IPS DF 6.9 (cell line): ENCODE measurements at regions not wholly inside any gene's neighbourhood (a gene's known extent, or its start where the extent isn't known, plus 50 kb on each side); places are given as distances from the start of the nearest gene placed in this dataset.
"Not testable (repeated sequence)": the region's sequence is repeated elsewhere in the genome, so short reads cannot be mapped to it uniquely, and the experiment has no call there.

Source experiments
- DNase-seq: peaks from one replicate; pipeline ENCODE4 v3.0.0-alpha.2; 2013; ENCODE audit warnings: low read depth, low spot score
- H3K27ac ChIP-seq: one replicate; pipeline ENCODE4 v1.5.1; 2013; ENCODE audit warnings: low read length, control low read depth
- H3K27me3 ChIP-seq: 2 replicates; pipeline ENCODE4 v1.6.1; 2013; ENCODE audit warnings: mild to moderate bottlenecking, low read length; ENCODE audit not compliant: control insufficient read depth, insufficient read depth
- H3K36me3 ChIP-seq: 2 replicates; pipeline ENCODE4 v1.6.1; 2013; ENCODE audit warnings: low read length; ENCODE audit not compliant: control insufficient read depth, insufficient read depth
- H3K4me1 ChIP-seq: 2 replicates; pipeline ENCODE4 v1.6.1; 2013; ENCODE audit warnings: low read length; ENCODE audit not compliant: control insufficient read depth, insufficient read depth
- H3K4me3 ChIP-seq: 2 replicates; pipeline ENCODE4 v1.5.1; 2013; ENCODE audit warnings: mild to moderate bottlenecking, low read length
- H3K9me3 ChIP-seq: 2 replicates; pipeline ENCODE4 v1.6.1; 2013; ENCODE audit warnings: low read length, inconsistent platforms; ENCODE audit not compliant: control insufficient read depth, insufficient read depth
- WGBS: extraction: QIAGEN DNeasy Blood & Tissue Kit; methylation state at CpG from one replicate; pipeline ENCODE4 v1.1.7; 2013; ENCODE audit warnings: mixed read lengths, missing lambda C conversion rate; ENCODE audit not compliant: insufficient read length, insufficient coverage; 5-methylcytosine and 5-hydroxymethylcytosine counted together

GRCh38 chr16:25570131-25570530 is 121.6 kb upstream of the HS3ST4 start:
- Histone ChIP-seq H3K36me3 (no peaks in the 10 kb centered on the region), H3K4me1 (no peaks in the 10 kb centered on the region), H3K9me3 (no peaks in the 10 kb centered on the region), H3K27me3 (no peaks in the 10 kb centered on the region), H3K4me3 (no peak overlapping the region), H3K27ac (no peak overlapping the region)
- no CpG with 5 or more reads among the region's 3 CpGs for WGBS
- DNase-seq: no peak

DNA sequence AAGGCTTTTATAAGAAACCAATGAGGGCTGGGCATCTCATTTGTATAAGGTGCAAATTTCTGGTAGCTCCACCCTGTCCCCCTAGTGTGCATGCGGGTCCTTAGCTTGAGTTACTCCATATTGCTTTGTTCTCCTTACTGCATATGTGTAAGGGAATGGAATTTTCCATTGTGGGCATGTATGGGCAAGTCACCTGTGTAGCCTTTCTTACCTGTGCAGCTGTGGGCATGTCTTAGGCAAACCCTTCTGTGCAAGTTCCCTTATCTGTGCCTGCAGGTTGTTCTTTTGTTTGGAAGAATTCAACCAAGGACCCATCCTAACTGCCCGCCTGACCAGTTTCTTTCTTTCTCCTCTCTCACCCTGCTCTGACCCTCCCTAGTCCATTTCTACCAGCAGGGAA is 122.8 kb upstream of the HS3ST4 start:
- Histone ChIP-seq H3K36me3 (no peaks in the 10 kb centered on the region), H3K27ac (no peak overlapping the region), H3K4me1 (no peaks in the 10 kb centered on the region), H3K27me3 (no peaks in the 10 kb centered on the region), H3K4me3 (no peak overlapping the region), H3K9me3 (no peaks in the 10 kb centered on the region)
- no peak for DNase-seq
- no CpG with 5 or more reads among the region's 2 CpGs for WGBS

DNA sequence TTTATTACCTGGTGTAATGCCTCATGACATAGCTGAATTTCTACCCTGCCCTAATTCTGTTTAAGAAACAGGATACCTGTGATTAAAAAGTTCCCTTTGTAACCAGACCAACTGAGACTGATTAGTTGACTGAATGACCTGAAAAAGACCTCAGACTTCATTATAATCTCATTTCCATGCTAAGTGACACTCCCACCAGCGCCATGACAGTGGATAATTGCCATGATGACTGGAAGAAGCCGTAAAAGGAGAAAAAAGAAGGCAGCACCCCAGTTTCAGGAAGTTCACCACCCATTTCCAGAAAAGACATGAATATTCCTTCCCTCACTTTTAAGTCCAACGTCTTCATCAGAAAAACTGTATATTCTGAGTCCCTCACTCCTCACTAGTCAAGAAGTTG is 125.6 kb upstream of the HS3ST4 start:
- no peak overlapping the region for H3K27ac ChIP-seq
- H3K27me3 ChIP-seq: no peaks in the 10 kb centered on the region
- WGBS: no CpG with 5 or more reads among the region's 3 CpGs
- H3K4me3 ChIP-seq: no peak overlapping the region
- no peak for DNase-seq
- H3K9me3 ChIP-seq: no peaks in the 10 kb centered on the region
- H3K4me1 ChIP-seq: no peaks in the 10 kb centered on the region
- no peaks in the 10 kb centered on the region for H3K36me3 ChIP-seq

- Histone ChIP-seq H3K36me3 (no peaks in the 10 kb centered on the region), H3K4me1 (no peaks in the 10 kb centered on the region), H3K27me3 (no peaks in the 10 kb centered on the region), H3K4me3 (no peak overlapping the region), H3K27ac (no peak overlapping the region), H3K9me3 (no peaks in the 10 kb centered on the region)
- no CpG with 5 or more reads among the region's 4 CpGs for WGBS
- no peak for DNase-seq
Observed at GRCh38 chr16:25563700-25564099, 128.1 kb upstream of the HS3ST4 start.

DNA sequence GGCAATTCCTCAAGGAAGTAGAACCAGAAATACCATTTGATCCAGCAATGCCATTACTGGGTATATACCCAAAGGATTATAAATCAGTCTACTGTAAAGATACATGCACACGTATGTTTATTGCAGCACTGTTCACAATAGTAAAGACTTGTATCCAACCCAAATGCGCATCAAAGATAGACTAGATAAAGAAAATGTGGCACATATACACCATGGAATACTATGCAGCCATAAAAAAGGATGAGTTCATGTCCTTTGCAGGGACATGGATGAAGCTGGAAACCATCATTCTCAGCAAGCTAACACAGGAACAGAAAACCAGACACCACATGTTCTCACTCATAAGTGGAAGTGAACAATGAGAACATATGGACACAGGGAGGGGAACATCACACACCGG is 130.0 kb upstream of the HS3ST4 start:
- H3K9me3 ChIP-seq: not testable (repeated sequence)
- WGBS: no CpG with 5 or more reads among the region's 3 CpGs

GRCh38 chr16:25556968-25557312 is 134.8 kb upstream of the HS3ST4 start:
- WGBS: no CpG with 5 or more reads among the region's 4 CpGs
- H3K4me1 ChIP-seq, H3K4me3 ChIP-seq, H3K9me3 ChIP-seq, H3K27me3 ChIP-seq, H3K27ac ChIP-seq, DNase-seq, H3K36me3 ChIP-seq: not testable (repeated sequence)

More for the DNA sequence above, 130.0 kb upstream of the HS3ST4 start:
- H3K4me1 ChIP-seq, DNase-seq, H3K27ac ChIP-seq, H3K36me3 ChIP-seq, H3K4me3 ChIP-seq, H3K27me3 ChIP-seq: not testable (repeated sequence)

DNA sequence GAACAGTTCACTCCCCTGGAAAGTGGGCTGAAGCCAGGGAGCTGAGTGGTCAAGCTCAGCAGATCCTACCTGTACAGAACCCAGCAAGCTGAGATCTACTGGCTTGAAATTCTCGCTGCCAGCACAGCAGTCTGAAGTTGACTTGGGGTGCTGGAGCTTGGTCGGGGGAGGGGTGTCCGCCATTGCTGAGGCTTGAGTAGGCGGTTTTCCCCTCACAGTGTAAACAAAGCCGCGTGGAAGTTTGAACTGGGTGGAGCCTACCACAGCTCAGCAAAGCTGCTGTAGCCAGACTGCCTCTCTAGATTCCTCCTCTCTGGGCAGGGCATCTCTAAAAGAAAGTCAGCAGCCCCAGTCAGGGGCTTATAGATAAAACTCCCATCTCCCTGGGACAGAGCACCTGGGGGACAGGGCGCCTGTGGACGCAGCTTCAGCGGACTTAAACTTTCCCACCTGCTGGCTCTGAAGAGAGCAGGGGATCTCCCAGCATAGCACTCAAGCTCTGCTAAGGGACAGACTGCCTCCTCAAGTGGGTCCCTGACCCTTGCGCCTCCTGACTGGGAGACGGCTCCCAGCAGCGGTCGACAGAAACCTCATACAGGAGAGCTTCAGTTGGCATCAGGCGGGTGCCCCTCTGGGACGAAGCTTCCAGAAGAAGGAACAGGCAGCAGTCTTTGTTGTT is 135.3 kb upstream of the HS3ST4 start:
- not testable (repeated sequence) for H3K4me3 ChIP-seq, H3K27me3 ChIP-seq, H3K4me1 ChIP-seq, H3K36me3 ChIP-seq, H3K27ac ChIP-seq, DNase-seq, H3K9me3 ChIP-seq
- no CpG with 5 or more reads among the region's 15 CpGs for WGBS

GRCh38 chr16:25553711-25554436 is 137.9 kb upstream of the HS3ST4 start:
- DNase-seq: no peak

GRCh38 chr16:25550647-25551046 is 141.1 kb upstream of the HS3ST4 start:
- no CpG with 5 or more reads among the region's 1 CpG for WGBS

More at GRCh38 chr16:25553711-25554436, 137.9 kb upstream of the HS3ST4 start:
- no CpG with 5 or more reads among the region's 4 CpGs for WGBS
- no peaks in the 10 kb centered on the region for H3K4me1 ChIP-seq
- no peaks in the 10 kb centered on the region for H3K36me3 ChIP-seq
- no peaks in the 10 kb centered on the region for H3K9me3 ChIP-seq
- H3K27me3 ChIP-seq: no peaks in the 10 kb centered on the region
- no peak overlapping the region for H3K4me3 ChIP-seq
- H3K27ac ChIP-seq: no peak overlapping the region

GRCh38 chr16:25546791-25547190 is 145.0 kb upstream of the HS3ST4 start:
- Histone ChIP-seq H3K27me3 (no peaks in the 10 kb centered on the region), H3K4me1 (no peaks in the 10 kb centered on the region), H3K9me3 (no peaks in the 10 kb centered on the region), H3K36me3 (no peaks in the 10 kb centered on the region), H3K4me3 (no peak overlapping the region), H3K27ac (no peak overlapping the region)
- DNase-seq: no peak
- WGBS: no CpG with 5 or more reads among the region's 4 CpGs

More at GRCh38 chr16:25550647-25551046, 141.1 kb upstream of the HS3ST4 start:
- Histone ChIP-seq H3K9me3 (no peaks in the 10 kb centered on the region), H3K4me1 (no peaks in the 10 kb centered on the region), H3K27me3 (no peaks in the 10 kb centered on the region), H3K27ac (no peak overlapping the region), H3K36me3 (no peaks in the 10 kb centered on the region), H3K4me3 (no peak overlapping the region)
- DNase-seq: no peak

DNA sequence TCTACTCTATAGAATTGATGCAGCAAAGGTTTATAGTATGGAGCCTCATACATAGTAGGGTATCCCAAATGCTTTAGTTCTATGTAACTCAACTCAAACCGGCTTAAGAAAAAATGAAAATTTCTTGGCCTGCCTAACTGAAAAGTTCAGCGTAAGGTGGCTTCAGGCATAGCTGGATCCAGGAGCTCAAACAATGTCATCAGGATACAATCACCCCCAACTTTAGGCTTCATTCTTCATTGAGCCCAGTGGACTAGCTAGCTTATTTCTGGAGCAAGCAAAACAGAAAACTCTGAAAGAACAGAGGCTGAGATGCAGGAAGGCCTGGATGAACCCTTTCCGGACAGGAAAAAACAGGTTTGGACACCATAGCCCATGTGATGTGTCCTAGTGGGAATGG is 147.5 kb upstream of the HS3ST4 start:
- H3K27me3 ChIP-seq: no peaks in the 10 kb centered on the region
- WGBS: no CpG with 5 or more reads among the region's 3 CpGs
- H3K27ac ChIP-seq: no peak overlapping the region
- no peak for DNase-seq
- no peak overlapping the region for H3K4me3 ChIP-seq
- H3K36me3 ChIP-seq: no peaks in the 10 kb centered on the region
- no peaks in the 10 kb centered on the region for H3K9me3 ChIP-seq
- H3K4me1 ChIP-seq: no peaks in the 10 kb centered on the region
